GM18520 (cell line): ENCODE measurements at regions not wholly inside any gene's neighbourhood (a gene's known extent, or its start where the extent isn't known, plus 50 kb on each side); places are given as distances from the start of the nearest gene placed in this dataset.

Experiments
- ATAC-seq: cut with Tn5 transposase; IDR thresholded peaks from one replicate; pipeline ENCODE4 v1.9.1; 2021; ENCODE audit not compliant: unreplicated experiment

DNA sequence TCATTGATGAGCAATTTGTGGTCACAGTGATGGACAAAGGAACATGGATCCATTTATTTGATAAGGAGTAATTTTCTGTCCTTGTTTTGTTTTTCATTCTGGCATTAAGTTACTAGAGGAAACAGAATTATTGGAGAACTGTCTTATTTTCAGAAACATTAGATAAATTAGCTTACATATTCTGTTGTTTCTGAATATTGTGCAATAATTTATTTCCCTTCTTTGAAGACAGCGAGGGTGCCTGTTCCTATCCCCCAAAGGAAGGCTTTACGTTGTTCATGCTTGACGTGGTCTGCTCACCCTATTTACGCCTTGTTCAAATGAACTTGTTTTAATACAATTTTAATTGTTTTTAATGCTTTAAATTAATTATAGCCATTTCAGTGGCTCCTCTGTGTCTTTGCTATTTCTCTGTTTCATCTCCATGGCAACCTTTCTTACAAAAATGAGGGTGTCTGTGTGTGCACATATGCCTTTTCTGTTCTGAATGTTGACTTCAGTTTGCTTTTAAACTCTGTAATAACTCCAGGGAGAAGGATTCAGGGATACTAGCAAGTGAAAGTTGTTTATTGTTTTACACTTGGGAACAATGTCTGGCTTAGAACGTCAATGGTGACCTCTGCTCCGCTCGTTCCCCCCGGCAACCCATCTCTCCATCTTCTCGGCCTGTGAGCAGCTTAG lies 138.3 kb upstream of the PLET1 start:
- no peak for ATAC-seq

DNA sequence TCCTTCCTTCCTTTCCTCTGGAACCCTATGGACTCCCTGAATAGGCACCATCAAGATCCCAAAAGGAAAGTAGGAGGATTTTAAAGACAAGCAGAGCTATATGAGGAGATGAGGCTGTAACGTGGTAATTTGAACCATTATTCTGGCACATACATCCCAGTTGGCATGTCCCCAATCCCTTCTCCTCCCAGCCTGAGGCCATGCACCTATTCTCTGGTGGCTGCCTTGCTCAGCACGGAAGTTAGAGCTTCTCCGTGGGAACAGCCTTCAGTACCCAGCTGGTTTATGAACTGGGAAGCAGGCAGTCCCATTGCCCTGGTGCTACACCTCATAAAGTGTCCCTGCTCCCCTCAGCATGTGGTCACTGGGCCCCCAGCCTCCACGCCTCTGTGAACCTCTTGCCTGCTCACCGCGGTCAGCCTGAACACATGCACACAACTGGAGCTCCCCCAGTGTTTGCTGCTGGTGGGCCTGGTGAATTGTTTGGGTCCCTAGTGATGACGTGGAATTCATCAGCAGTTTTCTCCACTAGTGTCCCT lies 139.9 kb upstream of the PLET1 start:
- ATAC-seq, result no peak

DNA sequence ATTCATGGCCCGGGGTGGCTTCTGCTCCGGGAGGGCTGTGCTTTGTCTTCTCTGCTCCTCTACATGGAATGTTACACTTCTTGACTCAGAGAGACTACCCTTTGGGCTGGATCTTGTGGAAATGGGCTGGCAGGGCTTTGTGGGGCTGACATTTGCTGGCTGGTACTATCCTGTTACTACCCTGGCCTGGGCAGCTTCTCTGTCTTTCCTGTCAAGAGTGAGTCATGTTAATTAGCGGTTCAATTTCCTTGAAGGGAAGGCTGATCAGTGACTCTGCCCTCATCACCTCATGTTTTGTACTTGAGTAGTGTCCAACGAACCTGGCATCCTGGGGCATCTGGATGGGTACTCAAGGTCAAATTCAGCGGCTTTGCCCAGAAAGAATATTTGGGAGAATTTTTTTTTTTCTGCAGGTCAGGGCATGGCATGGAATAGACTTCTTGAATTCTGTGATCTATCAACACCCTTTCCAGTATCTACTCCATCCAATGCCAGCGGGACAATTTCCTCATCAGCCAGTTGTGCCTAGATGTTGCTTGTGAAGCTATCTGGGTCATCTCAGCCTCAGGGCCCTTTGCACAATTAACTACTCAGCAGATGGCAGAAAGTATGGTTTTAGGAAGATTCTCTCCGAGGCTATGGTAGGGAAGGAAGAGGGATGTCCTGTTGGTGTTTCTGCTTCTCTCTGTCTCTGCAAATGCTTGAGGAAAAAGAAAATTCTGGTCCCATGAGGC lies 140.5 kb upstream of the PLET1 start:
- no peak for ATAC-seq

DNA sequence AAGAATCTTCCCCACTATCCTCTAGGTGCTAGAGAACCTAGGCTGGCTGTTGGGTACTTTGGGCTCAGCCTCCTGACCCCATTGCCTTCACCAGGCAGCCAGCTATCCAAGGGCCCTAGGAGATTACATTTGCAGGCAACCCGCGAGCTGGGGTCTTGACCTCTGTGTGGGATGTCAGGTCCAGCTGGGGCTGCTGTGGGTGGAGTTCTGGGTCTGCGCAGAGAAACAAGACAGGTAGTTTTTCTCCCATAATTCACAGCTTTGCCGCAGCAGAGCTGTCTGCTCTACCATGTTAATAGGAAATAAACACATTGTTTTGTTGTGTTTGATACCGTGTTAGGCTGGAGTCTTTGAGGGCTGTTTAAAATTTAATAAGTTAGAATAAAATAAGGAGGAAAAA lies 142.8 kb upstream of the PLET1 start:
- ATAC-seq, result no peak

DNA sequence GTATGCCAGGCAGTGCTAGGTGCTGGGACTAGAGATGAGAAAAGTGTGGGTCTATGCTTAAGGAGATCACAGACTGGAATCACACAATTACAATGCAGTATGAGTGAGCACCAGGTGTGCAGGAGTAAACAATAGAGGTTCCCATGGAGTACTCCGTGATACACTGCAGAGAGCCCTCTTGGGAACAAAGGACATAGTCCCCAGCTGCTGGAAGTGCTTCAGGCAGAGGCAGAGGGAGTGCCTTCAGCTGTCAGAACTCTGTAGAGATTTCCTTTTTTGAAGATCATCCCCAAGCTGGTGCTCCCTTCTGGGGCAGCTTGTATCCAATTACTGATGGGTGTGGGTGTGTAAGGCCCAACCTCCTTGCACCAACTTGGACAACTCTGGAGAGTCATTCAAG lies 143.5 kb upstream of the PLET1 start:
- ATAC-seq, result no peak

DNA sequence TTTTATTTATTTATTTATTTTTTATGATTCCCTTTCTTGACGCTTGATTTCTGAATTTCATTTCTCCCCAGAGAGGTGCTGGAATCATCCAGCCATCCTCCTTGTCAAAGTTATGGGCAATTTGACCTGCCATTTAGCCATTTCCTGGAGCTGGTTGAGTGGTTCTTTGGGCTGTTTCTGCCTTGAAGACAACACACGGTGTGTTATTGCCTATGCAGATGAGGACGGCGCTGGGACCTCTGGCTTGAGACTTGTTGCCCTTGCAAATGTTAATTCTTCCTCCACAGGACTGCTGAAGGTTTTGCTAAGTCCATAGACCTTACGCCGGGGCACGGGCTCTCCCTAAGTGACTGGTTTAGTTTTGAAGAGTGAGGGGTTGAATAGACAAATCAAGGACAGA lies 147.9 kb upstream of the PLET1 start:
- ATAC-seq, result no peak

DNA sequence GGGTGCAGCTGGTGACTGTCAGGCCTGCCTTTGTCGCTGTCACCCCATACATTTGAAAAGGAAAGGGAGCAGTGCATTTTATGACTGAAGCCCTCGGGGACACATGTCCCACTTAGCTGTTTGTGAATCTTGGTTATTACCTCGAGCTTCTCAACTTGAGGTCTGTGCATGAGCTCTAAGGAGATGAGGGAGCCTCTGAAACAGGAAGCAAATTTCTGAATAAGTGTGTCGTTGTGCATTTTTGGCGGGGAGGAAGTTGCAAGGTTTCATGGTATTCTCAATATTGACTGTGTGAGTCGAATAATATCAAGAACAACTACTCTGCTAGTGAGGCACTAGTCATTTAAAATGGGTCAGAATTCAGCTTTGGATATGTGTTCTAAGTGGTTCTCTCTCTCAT lies 149.7 kb upstream of the PLET1 start:
- ATAC-seq, result no peak

DNA sequence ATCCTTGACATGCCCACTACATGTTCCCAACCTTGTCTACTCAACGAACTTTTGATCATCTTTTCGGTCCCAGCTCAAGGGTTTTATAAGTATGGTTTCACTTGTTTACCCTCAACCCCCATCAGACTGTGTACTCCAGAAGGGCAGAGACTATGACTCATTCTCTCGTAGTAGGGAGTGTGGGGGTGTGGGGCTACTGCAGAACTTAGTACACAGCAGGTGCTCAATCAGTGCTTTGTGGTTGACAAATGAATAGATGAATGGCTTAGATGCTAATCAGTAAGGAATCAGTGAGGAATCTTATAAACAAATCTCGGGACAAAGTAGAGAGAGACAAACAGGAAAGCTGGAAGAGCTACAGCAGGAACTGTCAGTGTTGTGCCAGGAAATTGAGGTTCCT lies 151.7 kb upstream of the PLET1 start:
- ATAC-seq, result no peak

DNA sequence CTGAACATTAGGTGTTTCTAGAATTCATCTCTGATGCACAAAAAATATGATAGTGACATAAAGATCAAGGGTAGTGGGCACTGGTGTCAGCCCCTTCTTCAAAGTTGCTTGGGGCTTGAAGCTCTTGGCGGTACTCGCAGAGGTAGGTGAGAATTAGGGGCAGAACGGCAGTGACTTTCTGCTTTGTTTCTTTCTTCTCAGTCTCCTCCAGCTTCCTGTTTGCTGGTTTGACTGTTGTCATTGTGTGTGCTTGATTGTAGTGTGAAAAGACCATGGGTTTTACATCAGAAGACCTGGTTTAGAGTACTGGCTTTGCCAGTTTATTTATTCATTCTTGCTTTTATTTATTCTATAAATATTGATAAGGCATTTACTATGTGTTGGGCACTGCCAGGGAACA lies 156.7 kb upstream of the PLET1 start:
- no peak for ATAC-seq

DNA sequence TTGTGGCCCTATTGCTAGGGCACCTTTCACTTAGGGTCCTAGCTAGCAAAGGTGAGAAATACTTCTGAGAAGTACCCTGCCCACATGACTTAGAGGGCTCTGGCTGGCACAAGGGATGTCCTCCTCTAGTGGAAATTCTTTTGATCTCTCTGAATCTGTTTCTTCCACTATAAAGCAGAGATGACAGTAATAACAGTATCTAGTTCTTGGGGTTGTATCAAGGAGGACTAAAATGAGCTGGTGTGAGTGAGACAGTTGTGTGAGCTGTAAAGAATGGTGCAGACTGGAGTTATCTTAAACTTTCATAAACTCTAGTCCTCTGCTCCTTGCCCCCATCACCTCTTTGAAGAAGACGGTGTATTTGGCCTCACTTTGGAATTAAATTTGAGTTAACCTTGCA lies 157.8 kb upstream of the PLET1 start:
- no peak for ATAC-seq

DNA sequence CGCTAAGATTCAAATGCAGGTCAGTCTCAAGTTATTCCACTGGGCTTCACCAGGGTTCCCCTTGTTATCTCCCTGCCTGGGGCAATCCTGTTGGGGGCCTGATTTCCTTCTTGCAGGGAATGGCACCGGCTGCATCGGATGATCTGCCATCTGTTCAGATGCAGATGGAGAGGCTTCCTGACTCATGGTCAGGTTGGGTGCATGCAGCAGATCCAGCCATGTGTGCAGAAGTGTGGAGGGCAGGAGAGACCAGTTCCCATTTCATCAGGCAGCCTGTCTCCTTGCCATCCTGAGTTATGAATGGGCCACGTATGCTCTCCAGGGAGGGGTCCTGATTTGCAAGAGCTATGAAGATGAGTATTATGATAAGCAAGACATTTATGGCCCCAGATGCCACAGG lies 161.2 kb upstream of the PLET1 start:
- no peak for ATAC-seq

DNA sequence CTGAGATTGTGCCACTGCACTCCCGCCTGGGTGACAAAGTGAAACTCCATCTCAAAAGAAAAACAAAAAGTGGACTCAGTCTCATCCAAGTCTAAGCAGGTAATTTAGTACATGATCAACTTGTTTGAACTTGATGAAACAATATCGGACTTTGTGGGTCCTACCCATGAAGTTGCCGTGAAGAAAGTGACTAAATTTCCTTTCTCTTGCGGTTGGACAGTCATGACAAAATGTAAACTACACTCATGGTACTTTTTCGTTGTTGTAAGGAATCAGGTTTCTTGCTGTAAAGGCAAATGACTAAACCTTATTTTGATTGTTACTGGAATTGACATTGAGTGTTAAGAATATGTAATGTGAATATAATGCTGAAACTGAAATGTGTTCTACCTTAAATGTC lies 164.5 kb upstream of the PLET1 start:
- ATAC-seq, result no peak

DNA sequence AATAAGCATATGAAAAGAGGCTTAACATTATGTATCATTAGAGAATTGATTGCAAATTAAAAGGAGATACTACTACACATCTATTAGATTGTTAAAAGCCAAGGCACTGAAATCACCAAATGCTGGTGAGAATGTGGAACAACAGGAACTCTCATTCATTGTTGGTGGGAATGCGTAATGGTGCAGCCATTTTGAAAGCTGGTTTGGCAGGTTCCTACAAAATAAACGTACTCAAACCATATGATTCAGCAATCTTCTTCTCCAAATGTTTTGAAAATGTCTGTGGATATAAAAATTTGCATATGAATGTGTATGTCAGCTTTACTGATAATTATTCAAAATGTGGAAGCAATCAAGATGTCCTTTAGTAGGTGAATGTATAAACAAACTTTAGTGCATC lies 176.4 kb upstream of the PLET1 start:
- ATAC-seq, result no peak

DNA sequence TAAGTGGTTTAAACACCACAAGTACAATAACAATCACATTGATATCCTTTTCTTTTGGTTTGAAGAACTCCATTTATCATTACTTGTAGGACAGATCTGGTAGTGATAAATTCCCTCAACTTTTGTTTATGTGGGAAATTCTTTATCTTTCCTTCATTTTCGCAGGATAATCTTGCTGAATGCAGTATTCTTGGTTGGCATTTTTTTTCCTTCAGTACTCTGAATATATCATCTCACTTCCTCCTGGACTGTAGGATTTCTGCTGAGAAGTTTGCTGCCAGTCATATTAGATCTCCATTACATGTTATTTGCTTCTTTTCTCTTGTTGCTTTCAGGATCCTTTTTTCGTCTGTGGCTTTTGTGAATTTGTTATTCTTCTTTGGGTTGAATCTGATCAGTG lies 179.0 kb upstream of the PLET1 start:
- ATAC-seq, result no peak

DNA sequence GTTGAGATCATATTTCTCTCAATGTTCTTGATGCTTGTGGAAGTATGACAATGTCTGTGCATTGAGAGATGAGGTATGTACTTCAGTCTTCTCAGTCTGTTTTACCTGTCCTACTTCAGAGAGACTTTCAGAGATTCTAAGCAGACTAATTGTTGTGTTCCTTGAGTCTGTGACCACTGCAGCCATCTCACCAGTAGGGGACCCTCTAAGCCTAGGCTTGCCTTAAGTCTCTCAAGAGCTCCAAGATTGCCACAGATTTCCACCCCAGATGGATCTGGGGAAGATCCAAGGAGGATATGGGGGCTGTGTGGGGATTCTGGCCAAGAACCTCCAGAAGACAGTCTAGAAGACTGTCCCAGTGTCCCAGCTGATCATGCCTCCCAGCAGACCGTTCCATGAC lies 179.9 kb upstream of the PLET1 start:
- ATAC-seq, result no peak

DNA sequence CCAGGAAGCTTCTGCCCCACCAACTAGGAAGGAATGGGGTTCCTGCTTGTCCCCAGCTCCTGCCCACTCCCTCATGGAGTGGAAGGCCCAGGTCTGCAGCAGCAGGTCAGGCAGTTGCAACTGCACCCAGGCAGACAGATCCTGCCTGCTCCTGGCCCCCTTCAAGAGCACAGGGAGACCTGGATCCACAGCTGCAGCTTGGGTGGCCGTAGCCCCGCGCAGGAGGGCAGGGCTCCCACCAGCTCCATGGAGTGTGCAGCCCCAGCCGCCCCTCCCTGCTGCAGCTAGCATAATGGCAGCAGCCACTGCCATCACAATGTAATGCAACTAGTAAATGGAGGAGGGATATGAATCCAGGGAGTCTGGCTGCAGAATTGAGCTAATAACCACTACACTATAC lies 187.5 kb upstream of the PLET1 start:
- ATAC-seq, result no peak

DNA sequence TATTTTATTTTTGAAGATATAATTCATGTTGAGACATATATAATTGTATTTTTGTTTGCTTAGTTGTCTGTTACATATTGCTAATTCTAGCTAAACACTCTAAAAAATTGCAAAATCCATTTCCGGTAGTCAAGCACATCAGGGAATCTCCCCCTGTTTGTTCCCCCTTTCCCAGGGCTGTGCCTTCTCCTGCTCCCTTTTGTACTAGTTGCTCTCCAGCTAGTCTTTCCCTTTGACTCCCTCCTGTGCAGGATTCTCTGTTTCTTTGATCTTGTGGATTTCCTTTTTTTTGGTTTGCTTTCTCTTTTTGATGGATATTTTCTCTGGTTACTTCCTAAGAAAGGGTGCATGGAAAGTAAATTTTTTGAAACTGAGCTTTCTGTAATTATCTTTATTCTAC lies 188.1 kb upstream of the PLET1 start:
- no peak for ATAC-seq

DNA sequence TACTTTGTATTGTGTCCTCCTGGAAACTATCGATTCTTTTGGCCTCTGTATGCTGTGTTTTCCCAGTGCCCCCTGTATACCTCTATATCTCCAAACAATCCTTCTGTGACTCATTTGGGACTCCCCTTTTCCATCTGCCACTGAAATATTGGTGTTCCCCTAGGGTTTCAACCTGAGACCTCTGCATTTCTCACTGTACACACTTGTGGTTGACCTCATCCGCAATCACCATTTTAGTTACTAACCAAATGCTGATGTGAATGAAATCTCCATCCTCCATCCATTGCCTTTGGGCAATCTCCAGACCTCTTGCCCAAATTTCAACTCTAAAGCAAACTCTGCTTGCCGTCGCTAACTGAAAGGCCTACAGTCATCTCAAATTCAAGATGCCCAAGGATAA lies 190.6 kb upstream of the PLET1 start:
- no peak for ATAC-seq

DNA sequence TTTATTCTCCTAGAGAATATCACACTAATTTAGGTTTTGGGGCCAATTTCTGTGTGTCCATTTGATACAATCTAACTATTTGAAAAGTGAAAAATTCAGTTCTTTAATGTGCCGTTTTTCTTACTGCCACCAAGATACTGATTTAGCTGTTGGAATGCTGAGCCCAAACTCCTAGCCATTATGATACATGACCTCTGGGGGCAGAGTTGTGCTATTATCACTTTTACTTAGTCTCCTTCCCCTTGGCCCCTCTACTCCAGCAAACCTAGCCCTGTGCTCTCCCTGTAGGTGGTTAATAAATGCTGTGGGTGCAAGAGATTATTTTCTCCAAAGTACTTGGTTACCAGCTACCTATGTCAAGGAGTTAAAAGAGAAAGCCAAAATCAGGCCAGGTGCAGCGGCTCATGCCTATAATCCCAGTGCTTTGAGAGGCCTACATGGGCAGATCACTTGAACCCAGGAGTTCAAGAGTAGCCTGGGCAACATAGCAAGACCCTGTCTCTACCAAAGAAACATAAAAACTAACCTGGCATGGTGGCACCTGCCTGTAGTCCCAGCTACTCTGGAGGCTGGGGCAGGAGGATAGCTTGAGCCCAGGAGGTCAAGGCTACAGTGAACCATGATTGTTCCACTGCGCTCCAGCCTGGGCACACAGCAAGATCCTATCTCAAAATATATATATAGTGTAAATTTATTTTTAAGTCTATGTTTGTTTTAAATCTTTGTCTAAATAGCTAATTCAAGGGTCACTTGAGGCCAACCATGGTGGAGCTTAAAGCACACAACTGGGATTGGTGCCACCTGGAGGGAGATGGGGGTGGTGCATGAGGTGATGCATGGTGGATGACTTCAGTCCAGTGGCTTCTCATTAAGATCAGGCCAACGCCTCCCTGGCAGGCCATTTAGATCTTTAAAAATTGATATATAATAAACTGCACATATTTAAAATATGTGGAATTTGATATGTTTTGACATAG lies 193.2 kb upstream of the PLET1 start:
- no peak for ATAC-seq

DNA sequence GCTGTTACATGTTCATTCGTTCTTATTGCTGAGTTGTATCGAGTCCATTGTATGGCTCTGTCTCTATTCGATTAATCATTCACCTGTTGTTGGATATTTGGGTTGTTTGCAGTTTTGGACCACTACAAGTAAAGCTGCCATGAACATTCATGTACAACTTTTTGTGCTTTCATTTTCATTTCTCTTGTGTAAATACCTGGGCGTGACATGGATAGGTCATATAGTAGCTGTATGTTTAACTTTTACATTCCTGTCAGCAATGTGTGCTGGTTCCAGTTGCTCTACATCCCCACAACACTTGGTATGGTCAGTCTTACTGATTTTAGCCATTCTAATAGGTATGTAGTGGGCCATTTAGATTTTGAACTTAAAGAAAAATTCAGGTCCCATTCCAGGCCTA lies 194.2 kb upstream of the PLET1 start:
- ATAC-seq, result no peak

DNA sequence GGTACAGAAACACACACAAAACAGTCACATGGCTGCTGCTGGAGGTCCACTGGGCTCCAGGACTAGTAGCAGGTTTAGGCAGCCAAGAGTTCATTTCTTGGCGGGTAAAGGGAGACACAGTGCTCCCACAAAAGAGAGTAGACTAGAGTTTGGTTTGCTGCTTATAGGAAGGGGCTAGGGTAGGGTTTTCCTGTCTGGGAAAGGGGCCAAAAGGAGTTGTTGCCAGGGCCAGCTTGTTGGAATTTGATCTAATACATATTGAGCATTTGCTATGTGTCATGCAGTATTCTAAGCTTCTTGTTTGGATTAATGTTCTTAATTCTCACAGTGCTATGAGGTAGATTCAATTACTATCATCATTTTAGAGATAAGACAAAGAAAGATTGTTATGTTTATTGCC lies 195.1 kb upstream of the PLET1 start:
- no peak for ATAC-seq

DNA sequence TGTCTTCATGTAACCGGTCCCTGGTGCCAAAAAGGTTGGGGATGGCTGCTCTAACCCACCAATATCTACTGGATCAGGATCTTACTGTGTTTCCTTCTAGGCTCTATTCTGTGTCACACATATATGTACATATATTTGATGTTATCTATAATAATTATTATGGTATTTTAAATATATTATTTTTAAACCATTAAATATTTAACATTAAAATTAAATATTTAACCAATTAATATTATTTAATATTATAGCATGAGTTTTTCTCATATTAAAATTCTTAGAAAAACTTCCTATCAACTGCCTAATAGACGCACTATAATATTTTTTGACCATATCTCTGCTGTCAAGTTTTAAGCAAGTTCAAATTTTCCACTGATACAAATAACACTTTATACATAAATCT lies 196.9 kb upstream of the PLET1 start:
- ATAC-seq, result no peak
